SKM-1 treated with dmso at 0.1 percent for 144 hours (cell line): ENCODE measurements at regions not wholly inside any gene's neighbourhood (a gene's known extent, or its start where the extent isn't known, plus 50 kb on each side); places are given as distances from the start of the nearest gene placed in this dataset.
A peak's percentile ranks its signal among the peaks of the same experiment; 100 is the strongest.
"Not testable (repeated sequence)": the region's sequence is repeated elsewhere in the genome, so short reads cannot be mapped to it uniquely, and the experiment has no call there.

Source experiments
- DNase-seq: peaks from one replicate; lab custom pipeline; 2025; ENCODE audit not compliant: unreplicated experiment; lab: John Stamatoyannopoulos, UW

DNA sequence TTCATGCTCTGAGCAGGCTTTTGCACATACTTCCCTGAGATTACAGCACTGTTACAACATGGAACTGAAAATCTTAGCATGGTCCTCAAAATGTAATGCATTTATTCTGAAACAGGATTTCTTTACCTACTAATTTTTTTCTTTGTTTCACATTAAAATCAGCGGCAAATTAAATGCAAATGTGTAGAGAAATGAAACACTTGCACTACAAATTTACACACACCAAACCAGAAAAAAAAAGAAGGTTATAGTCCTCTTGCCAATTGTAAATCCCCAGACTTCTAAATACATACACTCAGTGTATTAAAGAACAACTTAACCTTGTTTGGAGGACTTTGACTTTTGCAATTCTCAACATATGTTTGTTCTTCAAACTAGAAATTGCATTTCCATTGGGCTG is 210.9 kb upstream of the TBX18 start:
- no peak for DNase-seq

DNA sequence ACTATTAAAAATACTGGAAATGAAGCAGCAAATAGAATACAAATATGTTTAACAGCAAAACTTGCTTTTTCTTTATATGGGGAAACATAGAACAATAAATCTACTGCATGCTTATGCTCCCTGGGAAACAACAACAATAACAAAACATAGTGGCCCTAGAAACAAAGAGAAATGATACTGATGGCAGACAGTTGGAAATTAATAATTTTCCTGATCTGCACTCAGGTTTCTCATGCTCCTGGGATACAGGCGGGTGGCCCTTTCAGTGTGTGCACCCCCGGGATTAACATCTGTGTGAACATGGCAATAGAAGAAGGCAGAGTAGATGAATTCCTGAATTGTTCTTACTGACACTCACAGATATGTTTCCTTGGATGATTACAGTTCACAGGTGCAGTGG is 209.2 kb upstream of the TBX18 start:
- DNase-seq = no peak

DNA sequence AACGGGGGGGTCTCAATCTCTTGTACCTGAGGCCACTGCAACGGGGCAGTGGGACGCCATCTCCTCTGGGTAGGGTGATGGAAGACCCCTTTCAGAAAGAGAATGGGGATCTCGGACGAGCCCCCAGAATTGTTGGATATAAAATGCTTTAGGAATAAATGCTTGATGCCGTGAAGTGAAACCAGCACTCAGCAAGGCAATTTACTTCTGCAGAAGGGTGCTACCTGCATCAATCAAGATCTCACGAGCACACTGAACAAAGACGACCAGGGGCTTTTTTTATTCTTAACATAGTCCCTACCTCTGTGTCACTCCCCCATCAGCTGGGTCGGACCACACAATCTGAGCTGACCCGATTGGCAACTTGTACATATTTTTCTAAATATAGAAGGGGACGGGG is 203.6 kb upstream of the TBX18 start:
- no peak for DNase-seq

DNA sequence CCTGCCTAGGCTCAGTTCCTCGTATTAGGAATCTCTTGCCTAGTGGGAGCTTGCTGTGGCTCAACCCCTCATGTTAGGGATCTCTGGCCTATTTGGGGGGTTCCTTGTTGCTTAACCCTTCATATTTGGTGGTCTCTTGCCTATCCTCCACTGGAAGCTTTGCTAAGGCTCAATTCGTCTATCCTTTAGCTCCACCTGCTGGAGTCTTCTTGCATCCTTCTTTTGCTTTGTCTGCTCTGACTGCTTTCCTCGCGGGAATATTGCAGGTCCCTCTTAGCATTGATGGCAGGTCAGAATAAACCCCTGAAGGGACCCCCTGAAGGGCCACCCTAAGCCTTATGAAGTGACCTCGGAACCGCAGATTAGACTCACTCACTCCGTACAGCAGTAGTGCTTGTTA is 203.0 kb upstream of the TBX18 start:
- DNase-seq = peak; percentile 61

DNA sequence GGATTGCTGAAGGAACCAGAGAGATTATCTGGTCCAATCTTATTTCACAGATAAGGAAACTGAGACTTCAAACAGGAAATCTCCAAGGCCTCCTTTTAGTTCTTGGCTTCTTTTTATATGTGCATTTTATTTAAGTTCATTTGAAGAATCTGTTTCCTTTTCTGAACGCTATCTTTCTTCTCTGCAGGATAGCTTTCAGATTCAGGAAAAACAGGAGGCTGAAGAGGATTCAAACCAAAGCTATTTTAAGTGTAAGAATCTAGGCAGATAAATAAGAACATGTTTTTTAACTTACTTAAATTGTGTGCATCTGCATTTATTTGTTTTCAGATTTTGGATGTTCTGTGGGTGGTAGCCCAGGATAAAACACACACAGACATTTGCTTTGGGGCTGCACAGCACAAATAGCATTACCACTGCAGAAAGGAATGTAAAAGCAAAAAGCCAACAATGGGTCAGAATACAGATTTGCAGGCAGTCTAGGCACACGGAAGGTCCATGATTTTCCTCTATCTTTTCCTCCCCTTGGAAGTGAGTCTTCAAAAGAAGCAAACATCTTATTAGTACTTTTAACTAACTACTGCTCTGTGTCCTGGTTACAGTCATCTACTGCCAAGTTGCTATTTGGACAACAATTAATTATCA is 188.8 kb upstream of the TBX18 start:
- no peak for DNase-seq

DNA sequence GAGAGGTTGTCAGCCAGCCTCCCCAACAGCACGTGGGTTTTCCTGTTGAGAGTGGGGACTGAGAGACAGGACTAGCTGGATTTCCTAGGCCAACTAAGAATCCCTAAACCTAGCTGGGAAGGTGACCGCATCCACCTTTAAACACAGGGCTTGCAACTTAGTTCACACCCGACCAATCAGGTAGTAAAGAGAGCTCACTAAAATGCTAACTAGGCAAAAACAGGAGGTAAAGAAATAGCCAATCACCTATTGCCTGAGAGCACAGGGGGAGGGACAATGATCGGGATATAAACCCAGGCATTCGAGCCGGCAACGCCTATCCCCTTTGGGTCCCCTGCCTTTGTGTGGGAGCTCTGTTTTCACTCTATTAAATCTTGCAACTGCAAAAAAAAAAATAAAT is 180.5 kb upstream of the TBX18 start:
- not testable (repeated sequence) for DNase-seq

DNA sequence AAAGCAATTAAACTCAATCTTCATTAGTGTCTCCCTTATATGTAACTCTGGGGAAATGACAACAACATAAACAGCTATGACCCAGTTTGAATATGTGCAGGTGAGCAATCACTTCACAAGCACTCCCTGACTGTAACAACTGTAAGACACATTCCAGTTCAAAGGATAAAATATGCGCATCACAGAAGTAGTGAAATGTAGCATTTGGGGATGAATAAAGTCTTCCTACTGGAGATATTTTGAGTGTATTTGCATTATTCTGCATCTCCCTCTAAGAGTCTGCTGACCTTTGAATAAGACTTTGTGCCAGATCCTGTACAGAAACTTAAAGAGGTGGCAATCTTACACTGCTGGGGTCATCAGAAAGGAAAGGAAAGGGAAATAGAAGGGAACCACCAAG is 179.5 kb upstream of the TBX18 start:
- no peak for DNase-seq

DNA sequence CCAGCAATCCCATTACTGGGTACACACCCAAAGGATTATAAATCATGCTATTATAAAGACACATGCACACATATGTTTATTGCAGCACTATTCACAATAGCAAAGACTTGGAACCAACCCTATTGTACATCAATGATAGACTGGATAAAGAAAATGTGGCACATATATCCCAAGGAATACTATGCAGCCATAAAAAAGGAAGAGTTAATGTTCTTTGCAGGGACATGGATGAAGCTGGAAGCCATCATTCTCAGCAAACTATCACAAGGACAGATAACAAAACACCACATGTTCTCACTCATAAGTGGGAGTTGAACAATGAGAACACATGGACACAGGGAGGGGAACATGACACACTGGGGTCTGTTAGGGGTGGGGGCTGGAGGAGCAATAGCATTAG is 177.2 kb upstream of the TBX18 start:
- not testable (repeated sequence) for DNase-seq

DNA sequence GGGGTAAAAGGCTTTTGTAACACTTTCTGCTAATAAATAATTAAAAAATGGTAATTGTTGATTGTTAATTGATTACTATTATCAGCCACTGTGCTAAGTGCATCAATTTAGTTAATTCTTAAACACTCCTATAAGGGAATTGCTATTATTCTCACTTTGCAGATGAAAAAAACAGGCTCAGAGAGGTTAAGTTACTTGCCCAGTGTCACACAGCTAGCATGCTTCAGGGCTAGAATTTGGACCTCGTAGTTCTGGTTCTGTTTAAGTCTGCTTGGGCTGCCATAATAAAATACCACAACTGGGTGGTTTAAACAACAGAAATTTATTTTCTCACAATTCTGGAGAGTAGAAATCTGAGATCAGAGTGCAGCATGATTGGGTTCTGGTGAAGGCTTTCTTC is 164.8 kb upstream of the TBX18 start:
- DNase-seq = no peak

DNA sequence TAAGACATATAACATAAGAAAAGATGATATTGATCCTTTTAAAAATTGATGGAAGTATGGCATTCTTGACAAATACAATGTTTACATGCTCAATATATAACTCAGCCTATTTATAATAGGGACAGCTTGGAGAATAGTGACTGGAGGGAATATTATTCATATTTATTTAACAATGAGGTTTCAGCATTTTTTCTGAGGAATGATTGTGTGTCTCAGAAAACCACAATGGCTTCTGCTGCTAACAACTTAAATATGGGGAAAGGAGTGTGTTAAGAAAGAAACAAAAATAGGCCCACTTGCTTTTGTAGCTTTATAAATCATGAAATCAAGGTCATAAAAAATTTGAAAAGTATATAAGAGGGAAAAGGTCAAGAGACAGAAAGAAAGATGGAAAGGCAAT is 163.2 kb upstream of the TBX18 start:
- DNase-seq = no peak

DNA sequence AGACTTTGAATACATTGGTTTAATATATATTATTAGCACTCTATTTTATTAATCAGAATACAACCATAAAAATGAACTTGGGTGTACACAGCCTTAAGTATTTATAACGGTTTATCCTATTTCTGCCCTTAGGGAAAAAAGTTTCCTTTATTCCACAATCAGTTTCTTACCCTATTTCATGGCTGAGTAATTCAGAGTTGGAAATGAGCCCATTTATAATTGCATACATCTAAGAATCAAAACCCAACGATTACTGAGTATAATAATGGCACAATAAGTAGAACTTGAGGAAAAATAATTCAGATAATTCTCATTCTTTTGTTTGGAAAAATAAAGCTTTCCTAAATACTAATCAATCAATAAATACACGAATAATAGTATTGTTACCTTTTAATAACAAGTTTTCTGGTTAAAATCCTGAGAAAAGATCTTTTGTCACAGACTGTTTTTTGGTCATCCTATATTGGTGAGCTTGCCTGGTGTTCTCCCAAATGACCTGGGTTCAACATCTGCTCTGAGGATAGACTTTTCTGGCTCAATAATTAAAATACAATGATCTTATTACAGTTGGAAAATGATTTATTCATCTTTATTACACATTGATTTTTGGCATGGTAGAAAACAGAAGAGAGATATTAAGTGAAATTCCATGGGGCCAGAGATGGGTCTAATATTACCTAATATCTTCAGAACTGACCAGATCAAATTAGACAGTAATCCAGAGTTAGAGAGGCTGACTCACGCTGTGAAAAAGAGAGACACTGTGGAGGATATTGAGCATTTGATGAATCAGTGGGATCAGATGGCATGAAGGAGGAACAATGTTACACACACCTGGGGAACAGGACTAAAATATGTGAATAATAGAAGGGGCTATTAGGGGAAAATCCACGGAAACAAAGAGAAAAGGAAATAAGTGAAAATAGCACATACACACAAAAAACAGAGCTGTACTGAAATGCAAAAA is 162.1 kb upstream of the TBX18 start:
- DNase-seq = no peak

DNA sequence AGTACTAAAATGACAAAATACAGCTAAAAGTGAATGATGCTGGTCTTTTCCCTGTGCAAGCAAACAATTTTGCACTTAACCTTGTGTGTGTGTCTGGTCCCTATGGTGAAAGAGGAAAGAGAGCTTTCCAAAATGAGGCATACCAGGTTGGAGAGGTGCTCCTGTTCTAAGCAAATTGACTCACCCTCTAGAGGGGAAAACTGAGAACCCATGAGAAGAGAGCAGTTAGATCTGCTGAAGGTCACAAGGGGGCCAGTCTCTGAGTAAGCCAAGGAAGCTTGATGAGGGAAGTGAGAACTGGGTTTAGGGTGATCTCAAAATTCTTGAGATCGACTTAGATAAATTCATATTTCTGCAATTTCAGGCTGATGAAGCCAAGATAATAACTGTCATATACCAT is 157.5 kb upstream of the TBX18 start:
- DNase-seq = no peak

DNA sequence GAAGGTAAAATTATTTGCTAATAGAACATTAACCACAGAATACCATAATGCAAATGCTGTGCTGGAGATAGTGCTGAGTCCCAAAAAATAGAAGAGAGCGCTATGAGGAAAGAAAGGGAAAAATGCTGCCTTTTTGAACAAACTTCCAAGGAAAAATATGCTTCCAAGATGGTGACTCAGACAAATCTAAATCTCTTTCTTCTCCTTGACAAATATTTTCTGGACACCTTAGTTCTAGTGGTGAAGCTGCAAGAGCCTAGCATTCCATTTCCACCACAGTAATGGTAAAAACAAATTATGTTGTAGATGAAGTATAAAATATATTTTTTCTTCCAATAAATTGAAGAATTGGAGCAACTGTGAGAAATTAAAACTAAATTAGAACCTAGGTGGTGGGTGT is 155.6 kb upstream of the TBX18 start:
- no peak for DNase-seq

DNA sequence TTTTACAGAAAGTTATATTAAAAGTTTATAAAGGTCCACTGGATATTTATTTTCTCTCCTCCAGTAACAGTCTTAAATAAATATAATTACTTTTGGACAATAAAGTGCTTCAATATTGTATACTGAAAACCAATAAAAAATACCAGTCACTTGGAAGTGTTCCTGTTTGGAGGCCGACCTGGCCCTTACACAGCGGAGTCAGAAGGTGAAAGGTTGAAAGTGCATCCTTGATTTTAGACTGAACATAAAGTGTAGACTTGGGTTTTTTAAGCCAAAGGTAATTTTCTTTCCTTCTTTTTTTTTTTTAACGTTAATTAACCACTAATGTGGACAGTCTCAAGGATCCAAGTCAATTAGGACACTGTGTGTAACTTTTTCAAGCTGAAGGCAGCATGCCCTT is 152.3 kb upstream of the TBX18 start:
- DNase-seq = no peak

DNA sequence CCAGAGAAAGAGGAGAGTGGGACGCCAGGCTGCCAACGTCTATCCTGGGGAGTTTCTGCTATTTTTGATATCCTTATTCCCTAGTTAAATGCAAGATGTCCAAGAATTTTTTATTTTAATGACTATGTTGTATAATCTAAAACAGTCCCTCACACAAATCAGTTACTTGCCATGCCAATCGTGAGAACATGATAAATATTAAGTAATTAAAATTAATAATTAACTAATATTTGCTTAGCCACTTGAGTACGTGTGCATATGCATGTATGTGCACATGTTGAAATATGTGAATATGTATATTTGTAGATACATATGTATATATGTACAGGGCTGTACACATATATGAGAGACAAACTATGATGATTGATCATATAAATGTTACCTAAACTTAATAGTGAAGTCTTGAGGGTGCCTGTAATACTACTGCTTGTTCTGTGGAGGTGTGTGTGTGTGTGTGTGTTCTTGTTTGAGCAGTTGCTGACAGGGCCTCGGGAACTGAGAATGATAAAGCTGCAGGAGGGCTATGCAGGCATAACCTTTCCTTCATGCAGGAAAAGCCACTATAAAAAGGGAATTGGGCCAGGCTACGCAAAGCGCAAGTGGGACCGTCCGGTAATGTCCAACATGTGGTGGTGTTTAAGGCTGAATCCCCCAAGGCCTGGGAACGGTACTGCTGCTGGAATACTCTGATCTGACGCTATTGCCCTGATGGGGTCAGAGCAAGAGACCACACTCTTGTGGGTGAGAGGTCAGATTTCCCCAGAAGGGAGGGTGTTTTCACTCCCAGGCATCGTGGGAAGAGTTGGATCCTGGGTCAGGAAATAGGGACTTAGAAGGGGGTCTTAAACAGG is 148.3 kb upstream of the TBX18 start:
- DNase-seq = no peak

DNA sequence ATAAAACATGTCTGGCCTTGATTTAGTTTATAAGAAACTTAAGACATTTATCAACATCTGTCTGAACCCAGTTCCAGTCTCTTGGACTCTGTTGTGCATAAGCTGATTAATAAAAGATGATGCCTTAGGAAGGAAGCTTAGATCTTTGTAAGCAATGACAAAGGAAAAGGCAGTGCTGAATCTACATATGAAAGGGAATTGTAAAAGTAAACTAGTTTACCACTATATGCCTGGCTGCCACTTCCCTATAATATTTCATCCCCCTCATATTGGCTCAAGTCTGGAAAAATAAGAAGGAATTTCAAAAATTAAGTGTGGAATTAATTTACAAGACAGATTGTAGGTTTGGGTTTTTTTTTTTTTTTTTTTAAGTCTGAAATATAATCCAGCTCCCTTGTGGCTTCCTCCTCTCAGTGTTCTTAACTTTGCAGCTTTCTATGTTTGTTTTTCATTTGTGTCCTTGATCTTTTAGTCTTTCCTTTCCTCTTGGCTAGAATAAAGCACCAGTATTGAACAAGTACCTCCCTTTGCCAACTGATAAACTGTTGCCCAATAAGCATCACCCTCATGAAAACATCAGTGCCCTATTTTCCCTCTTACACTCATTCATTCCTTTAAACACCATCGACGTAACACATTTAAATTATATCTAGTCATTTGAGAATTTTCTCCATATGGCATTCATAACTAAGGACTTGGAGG is 146.7 kb upstream of the TBX18 start:
- DNase-seq = no peak

DNA sequence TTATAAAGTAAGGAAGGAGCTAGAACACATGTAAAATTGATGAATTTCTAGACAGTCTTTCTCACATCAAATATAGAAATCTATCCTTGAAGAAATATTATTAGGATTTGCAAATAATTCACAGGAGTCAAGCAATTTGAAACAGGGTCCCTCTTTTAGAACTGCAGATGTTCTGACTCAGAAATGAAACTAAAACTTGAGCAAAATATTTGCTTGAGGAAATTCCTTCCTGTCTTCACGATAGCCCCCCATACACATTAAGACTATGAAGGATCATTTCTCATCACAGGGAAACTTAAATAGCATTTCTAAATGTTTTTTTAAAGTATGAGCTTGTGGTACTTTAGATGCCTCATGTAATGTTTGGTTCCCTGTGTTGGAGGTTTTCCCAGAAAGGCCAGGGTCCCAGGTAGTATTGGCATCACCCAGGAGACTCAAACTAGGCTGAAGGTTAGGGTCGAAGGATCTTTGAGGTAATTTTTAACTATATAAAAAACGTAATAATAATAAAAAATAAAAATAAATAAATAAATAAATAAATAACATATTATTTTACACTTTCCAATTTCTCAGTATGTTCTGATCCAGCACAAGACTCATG is 144.0 kb upstream of the TBX18 start:
- no peak for DNase-seq

DNA sequence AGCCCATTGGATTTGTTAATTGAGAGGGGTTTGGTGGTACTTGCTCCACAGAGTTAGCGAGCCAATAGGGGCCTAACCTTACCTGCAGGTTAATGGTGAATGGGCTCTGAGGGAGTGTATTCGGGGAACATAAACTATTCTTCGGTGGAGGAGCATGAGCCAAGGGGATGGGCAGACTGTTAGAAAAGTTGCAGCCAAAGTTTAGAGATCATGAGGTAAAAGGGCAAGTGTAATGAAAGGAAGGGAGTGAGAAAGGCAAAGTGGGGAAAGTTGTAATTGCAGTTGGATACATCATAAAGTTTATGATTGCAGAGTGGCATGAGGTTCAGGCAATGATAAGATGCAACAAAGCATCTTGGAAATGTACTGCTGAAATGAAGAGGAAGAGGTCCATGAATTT is 142.1 kb upstream of the TBX18 start:
- DNase-seq = no peak

DNA sequence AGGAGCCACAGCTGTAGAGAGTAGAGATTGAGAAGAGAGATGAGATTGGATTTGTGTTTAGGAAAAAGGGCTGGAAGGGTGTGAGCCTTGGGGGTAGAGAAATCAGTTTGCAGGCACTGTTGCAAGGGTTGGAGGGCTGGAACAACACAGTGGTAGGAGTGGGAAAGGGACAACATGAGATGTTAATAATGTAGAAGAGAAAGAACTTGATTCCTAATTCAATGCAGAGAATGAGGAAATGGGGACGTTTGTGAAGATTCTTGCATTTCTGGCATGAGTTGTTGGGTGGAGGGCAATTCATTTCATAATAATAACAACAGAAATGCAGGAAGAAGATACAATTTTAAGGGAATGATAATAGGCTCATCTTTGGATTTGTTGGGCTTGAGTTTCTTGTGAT is 141.4 kb upstream of the TBX18 start:
- no peak for DNase-seq

DNA sequence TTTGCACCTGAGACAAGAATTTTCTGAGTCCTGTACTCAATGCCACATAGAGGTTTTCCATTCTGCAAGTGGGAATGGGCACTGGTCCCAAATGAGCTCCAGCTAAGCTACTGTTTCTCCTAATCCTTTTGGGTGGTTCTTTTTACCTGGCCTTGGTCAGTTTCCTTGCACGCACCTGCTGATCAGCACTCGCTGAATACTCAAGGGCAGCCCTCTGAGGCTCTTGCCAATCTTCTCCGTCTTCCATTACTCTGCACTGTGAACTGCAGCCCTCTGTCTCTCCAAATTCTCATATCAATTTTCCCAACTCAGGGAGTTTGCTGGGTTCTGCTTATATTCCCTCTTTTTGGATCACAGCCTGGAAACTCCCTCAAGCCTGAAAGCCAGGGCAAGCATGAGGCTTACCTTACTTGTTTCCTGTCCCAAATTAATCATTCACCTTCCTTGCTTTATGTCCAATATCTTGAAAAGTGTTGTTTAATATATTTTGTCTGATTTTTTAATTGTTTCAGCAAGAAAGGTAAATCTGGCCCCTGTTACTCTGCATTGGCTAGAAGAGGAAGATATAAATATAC is 138.0 kb upstream of the TBX18 start:
- DNase-seq = no peak
